ENCODE measurements at regions not wholly inside any gene's neighbourhood (a gene's known extent, or its start where the extent isn't known, plus 50 kb on each side); places are given as distances from the start of the nearest gene placed in this dataset.

- no peak for TF ChIP-seq CTCF (conservative IDR thresholded peaks at IDR 0.05; ENCODE audit: low read depth, low read length)
- no peak for TF ChIP-seq EZH2 (IDR thresholded peaks at IDR 0.05; ENCODE audit: borderline replicate concordance, low read depth, low read length, poor library complexity, severe bottlenecking)
Observed at GRCh38 chr3:10581251-10581650, 75.9 kb upstream of the ATP2B2 start.

Data from A673 (cell line).